ENCODE measurements at regions not wholly inside any gene's neighbourhood (a gene's known extent, or its start where the extent isn't known, plus 50 kb on each side); places are given as distances from the start of the nearest gene placed in this dataset.

DNA sequence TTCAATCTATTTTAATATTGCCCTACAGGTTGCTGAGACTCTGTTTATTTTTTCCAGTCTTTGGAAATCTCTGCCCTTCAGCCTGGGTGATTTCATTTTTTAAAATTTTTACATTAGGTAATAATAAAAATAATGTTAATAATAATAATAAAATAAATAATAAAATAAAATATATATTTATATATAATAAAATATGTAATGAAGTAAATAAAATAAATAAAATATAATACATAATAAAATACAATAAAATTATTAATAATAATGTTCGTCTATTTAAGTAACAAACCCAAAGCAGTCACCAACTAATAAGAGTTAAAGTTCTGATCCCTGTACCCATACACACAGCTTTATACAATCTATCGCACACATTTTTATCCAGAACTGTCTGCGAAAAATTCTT is 130.5 kb downstream of the SEC23A start:
- H3K27ac ChIP-seq (ENCODE audit: extremely low read depth, low read depth, low read length), result no peak overlapping the region
- TF ChIP-seq OSR2 (tag by site-specific recombination; IDR thresholded peaks at IDR 0.05), result no peak
- no peak for TF ChIP-seq YY1 (tag by site-specific recombination; IDR thresholded peaks at IDR 0.05)
- no peak for TF ChIP-seq IKZF3 (tag by site-specific recombination; IDR thresholded peaks at IDR 0.05)
- no peak for TF ChIP-seq EGR2 (tag by site-specific recombination; IDR thresholded peaks at IDR 0.05; ENCODE audit: low read depth)
- TF ChIP-seq, protein P1, sequence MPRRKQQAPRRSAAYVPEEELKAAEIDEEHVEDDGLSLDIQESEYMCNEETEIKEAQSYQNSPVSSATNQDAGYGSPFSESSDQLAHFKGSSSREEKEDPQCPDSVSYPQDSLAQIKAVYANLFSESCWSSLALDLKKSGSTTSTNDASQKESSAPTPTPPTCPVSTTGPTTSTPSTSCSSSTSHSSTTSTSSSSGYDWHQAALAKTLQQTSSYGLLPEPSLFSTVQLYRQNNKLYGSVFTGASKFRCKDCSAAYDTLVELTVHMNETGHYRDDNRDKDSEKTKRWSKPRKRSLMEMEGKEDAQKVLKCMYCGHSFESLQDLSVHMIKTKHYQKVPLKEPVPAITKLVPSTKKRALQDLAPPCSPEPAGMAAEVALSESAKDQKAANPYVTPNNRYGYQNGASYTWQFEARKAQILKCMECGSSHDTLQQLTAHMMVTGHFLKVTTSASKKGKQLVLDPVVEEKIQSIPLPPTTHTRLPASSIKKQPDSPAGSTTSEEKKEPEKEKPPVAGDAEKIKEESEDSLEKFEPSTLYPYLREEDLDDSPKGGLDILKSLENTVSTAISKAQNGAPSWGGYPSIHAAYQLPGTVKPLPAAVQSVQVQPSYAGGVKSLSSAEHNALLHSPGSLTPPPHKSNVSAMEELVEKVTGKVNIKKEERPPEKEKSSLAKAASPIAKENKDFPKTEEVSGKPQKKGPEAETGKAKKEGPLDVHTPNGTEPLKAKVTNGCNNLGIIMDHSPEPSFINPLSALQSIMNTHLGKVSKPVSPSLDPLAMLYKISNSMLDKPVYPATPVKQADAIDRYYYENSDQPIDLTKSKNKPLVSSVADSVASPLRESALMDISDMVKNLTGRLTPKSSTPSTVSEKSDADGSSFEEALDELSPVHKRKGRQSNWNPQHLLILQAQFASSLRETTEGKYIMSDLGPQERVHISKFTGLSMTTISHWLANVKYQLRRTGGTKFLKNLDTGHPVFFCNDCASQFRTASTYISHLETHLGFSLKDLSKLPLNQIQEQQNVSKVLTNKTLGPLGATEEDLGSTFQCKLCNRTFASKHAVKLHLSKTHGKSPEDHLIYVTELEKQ (tag by site-specific recombination; IDR thresholded peaks at IDR 0.05; ENCODE audit: borderline replicate concordance), result no peak
- TF ChIP-seq ZNF621 (tag by site-specific recombination; IDR thresholded peaks at IDR 0.05), result no peak
- TF ChIP-seq, protein P2, sequence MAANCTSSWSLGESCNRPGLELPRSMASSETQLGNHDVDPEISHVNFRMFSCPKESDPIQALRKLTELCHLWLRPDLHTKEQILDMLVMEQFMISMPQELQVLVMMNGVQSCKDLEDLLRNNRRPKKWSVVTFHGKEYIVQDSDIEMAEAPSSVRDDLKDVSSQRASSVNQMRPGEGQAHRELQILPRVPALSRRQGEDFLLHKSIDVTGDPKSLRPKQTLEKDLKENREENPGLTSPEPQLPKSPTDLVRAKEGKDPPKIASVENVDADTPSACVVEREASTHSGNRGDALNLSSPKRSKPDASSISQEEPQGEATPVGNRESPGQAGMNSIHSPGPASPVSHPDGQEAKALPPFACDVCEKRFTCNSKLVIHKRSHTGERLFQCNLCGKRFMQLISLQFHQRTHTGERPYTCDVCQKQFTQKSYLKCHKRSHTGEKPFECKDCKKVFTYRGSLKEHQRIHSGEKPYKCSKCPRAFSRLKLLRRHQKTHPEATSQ (tag by site-specific recombination; IDR thresholded peaks at IDR 0.05), result no peak
- H3K36me3 ChIP-seq (ENCODE audit: control insufficient read depth in 2 of 2, insufficient read depth in 1 of 2, low read length in 2 of 2), result no peaks in the 10 kb centered on the region
- POLR2A ChIA-PET, result no interaction called here
- H3K9me3 ChIP-seq (ENCODE audit: control insufficient read depth, insufficient read depth, low read depth, low read length), result no peaks in the 10 kb centered on the region
- no peak overlapping the region for H3K4me3 ChIP-seq (ENCODE audit: low read depth, low read length)
- CTCF ChIA-PET, result interaction anchor here (0.7 to 1.6 kb wide), 3 partner anchors 11 to 43 kb away, joined by 3 read pairs; no protein-coding TSS in a partner anchor
- H3K4me1 ChIP-seq (ENCODE audit: control insufficient read depth, insufficient read depth, low read length), result no peaks in the 10 kb centered on the region

DNA sequence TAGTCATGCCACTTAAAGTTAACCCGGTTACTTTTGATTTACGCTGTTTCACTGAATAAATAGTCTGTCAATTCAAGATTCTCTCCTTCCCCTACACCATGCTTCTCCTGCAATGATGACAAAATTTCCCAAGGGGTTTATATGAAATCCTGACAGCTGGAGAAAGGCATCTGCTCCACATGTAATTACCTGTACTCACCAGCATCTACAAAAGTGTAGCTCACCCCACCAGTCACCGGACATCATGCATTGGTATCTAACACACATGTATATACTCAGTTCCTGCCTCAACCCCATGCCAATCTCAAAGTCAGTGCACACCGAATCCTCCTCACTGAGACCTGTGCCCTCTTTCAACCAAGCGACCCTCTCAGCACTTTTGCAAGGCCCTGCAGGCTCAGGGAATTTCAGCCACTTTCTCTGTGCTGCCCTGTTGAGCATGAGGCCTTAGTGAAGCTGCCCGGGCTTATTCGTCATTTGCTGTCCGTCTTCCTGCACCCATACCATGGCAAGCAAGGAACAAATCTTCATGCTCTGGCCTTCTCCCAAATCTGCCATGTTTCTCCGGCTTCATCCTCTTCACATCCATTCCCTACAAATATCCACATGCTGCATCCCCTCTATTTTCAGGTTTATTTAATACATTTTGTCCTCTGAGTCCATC is 131.6 kb downstream of the SEC23A start:
- TF ChIP-seq, protein P3, sequence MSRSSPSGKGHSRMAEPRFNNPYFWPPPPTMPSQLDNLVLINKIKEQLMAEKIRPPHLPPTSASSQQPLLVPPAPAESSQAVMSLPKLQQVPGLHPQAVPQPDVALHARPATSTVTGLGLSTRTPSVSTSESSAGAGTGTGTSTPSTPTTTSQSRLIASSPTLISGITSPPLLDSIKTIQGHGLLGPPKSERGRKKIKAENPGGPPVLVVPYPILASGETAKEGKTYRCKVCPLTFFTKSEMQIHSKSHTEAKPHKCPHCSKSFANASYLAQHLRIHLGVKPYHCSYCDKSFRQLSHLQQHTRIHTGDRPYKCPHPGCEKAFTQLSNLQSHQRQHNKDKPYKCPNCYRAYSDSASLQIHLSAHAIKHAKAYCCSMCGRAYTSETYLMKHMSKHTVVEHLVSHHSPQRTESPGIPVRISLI (tag by site-specific recombination; IDR thresholded peaks at IDR 0.05), result no peak
- TF ChIP-seq REPIN1 (tag by site-specific recombination; IDR thresholded peaks at IDR 0.05; ENCODE audit: low read depth), result no peak
- TF ChIP-seq ZNF324 (tag by site-specific recombination; IDR thresholded peaks at IDR 0.05), result no peak
- TF ChIP-seq GLI4 (tag by site-specific recombination; IDR thresholded peaks at IDR 0.05), result no peak
- TF ChIP-seq, protein P4, sequence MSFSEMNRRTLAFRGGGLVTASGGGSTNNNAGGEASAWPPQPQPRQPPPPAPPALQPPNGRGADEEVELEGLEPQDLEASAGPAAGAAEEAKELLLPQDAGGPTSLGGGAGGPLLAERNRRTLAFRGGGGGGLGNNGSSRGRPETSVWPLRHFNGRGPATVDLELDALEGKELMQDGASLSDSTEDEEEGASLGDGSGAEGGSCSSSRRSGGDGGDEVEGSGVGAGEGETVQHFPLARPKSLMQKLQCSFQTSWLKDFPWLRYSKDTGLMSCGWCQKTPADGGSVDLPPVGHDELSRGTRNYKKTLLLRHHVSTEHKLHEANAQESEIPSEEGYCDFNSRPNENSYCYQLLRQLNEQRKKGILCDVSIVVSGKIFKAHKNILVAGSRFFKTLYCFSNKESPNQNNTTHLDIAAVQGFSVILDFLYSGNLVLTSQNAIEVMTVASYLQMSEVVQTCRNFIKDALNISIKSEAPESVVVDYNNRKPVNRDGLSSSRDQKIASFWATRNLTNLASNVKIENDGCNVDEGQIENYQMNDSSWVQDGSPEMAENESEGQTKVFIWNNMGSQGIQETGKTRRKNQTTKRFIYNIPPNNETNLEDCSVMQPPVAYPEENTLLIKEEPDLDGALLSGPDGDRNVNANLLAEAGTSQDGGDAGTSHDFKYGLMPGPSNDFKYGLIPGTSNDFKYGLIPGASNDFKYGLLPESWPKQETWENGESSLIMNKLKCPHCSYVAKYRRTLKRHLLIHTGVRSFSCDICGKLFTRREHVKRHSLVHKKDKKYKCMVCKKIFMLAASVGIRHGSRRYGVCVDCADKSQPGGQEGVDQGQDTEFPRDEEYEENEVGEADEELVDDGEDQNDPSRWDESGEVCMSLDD (tag by site-specific recombination; IDR thresholded peaks at IDR 0.05), result no peak
- TF ChIP-seq GLI2 (tag by site-specific recombination; IDR thresholded peaks at IDR 0.05; ENCODE audit: borderline replicate concordance, low read depth), result no peak
- TF ChIP-seq ZNF561 (tag by site-specific recombination; IDR thresholded peaks at IDR 0.05; ENCODE audit: borderline replicate concordance), result no peak
- no peak for TF ChIP-seq ZNF341 (tag by site-specific recombination; IDR thresholded peaks at IDR 0.05; ENCODE audit: low read depth)
- TF ChIP-seq ZNF132 (tag by site-specific recombination; IDR thresholded peaks at IDR 0.05; ENCODE audit: borderline replicate concordance), result no peak
- no peak for TF ChIP-seq ZNF112 (tag by site-specific recombination; IDR thresholded peaks at IDR 0.05)
- no peak for TF ChIP-seq ZNF211 (tag by site-specific recombination; IDR thresholded peaks at IDR 0.05; ENCODE audit: low read depth)
- TF ChIP-seq, protein P5, sequence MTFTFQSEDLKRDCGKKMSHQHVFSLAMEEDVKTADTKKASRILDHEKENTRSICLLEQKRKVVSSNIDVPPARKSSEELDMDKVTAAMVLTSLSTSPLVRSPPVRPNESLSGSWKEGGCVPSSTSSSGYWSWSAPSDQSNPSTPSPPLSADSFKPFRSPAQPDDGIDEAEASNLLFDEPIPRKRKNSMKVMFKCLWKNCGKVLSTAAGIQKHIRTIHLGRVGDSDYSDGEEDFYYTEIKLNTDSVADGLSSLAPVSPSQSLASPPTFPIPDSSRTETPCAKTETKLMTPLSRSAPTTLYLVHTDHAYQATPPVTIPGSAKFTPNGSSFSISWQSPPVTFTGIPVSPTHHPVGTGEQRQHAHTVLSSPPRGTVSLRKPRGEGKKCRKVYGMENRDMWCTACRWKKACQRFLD (tag by site-specific recombination; IDR thresholded peaks at IDR 0.05), result no peak
- no peak for TF ChIP-seq ZNF514 (tag by site-specific recombination; IDR thresholded peaks at IDR 0.05)
- TF ChIP-seq KLF1 (tag by site-specific recombination; IDR thresholded peaks at IDR 0.05), result no peak
- no peak for TF ChIP-seq ZNF416 (tag by site-specific recombination; IDR thresholded peaks at IDR 0.05)
- H3K4me1 ChIP-seq (ENCODE audit: control insufficient read depth, insufficient read depth, low read length), result no peaks in the 10 kb centered on the region
- no peak overlapping the region for H3K4me3 ChIP-seq (ENCODE audit: low read depth, low read length)
- ChIA-PET CTCF (interaction anchor here (0.7 kb wide), 1 partner anchor 10 kb away, joined by 3 read pairs; no protein-coding TSS in a partner anchor), POLR2A (no interaction called here)
- no peaks in the 10 kb centered on the region for H3K36me3 ChIP-seq (ENCODE audit: control insufficient read depth in 2 of 2, insufficient read depth in 1 of 2, low read length in 2 of 2)
- H3K27ac ChIP-seq (ENCODE audit: extremely low read depth, low read depth, low read length), result no peak overlapping the region
- H3K9me3 ChIP-seq (ENCODE audit: control insufficient read depth, insufficient read depth, low read depth, low read length), result no peaks in the 10 kb centered on the region

Measured in HEK293 (cell line).